HFFc6 (cell line): ENCODE measurements at regions not wholly inside any gene's neighbourhood (a gene's known extent, or its start where the extent isn't known, plus 50 kb on each side); places are given as distances from the start of the nearest gene placed in this dataset.

Source experiments
- DNase-seq: peaks from one replicate; pipeline ENCODE4 v3.0.0-alpha.2; 2018
- H3K27ac Mint-ChIP-seq: 2 replicates; pipeline ENCODE4 v1.8.0; 2020; ENCODE audit warnings: mild to moderate bottlenecking, mixed read lengths
- H3K27me3 Mint-ChIP-seq: 2 replicates; pipeline ENCODE4 v1.8.0; 2021; ENCODE audit warnings: mild to moderate bottlenecking, moderate library complexity, mixed read lengths; ENCODE audit not compliant: insufficient read depth
- H3K36me3 Mint-ChIP-seq: 2 replicates; pipeline ENCODE4 v1.8.0; 2021; ENCODE audit warnings: low read depth, mixed read lengths
- H3K4me1 Mint-ChIP-seq: 2 replicates; pipeline ENCODE4 v1.8.0; 2020; ENCODE audit warnings: low read depth, mixed read lengths
- H3K4me3 Mint-ChIP-seq: 2 replicates; pipeline ENCODE4 v1.8.0; 2020; ENCODE audit warnings: mild to moderate bottlenecking, moderate library complexity, mixed read lengths
- H3K9me3 Mint-ChIP-seq: 2 replicates; pipeline ENCODE4 v1.8.0; 2020; ENCODE audit warnings: mild to moderate bottlenecking, mixed read lengths
- CTCF ChIP-seq: fragments of 200-600 bp; sonication (generic); IDR thresholded peaks from 2 replicates; pipeline ENCODE4 v1.5.0; 2021; ENCODE audit warnings: antibody characterized with exemption, mild to moderate bottlenecking

- H3K4me3 Mint-ChIP-seq: no peak overlapping the region
- H3K27ac Mint-ChIP-seq: no peak overlapping the region
- peaks cover 3% of the 10 kb centered on the region; the same call in 1 of the 2 replicates for H3K27me3 Mint-ChIP-seq
- H3K9me3 Mint-ChIP-seq: peaks cover 5% of the 10 kb centered on the region; the same call in 1 of the 2 replicates
- H3K36me3 Mint-ChIP-seq: no peaks in the 10 kb centered on the region
- H3K4me1 Mint-ChIP-seq: no peaks in the 10 kb centered on the region; the same call in 1 of the 2 replicates
- TF ChIP-seq CTCF: no peak
- DNase-seq: no peak
These were observed 662.0 kb downstream of the SQOR start for GRCh38 chr15:46296797-46297196.

- Mint-ChIP-seq H3K27ac (no peak overlapping the region), H3K27me3 (peaks cover 2% of the 10 kb centered on the region; the same call in 1 of the 2 replicates), H3K4me1 (no peaks in the 10 kb centered on the region; the same call in 1 of the 2 replicates), H3K9me3 (peaks cover 5% of the 10 kb centered on the region; the same call in 1 of the 2 replicates), H3K4me3 (no peak overlapping the region), H3K36me3 (no peaks in the 10 kb centered on the region)
- TF ChIP-seq CTCF: no peak
- DNase-seq: no peak
These were observed 662.9 kb downstream of the SQOR start for GRCh38 chr15:46297766-46298165.

DNA sequence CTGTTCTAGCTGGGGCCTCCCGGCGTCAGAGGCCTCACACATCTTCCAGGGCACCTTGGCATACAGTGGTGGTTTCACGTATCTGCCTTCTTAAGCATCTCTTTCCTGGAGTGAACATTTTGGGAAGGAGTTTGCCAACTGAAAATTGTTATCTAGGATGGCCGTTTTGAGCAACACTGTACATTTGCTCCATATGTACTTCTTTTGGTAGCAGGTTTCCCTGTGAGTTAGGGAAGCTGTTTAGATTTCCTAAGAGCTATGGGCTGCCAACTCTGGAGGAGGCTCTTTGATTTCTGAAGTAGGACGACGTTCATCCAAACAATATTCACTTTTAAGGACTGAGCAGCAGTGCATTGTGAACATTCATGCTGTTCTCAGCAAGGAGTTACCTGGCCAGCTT lies 665.9 kb downstream of the SQOR start:
- peaks cover 2% of the 10 kb centered on the region; the same call in 1 of the 2 replicates for H3K27me3 Mint-ChIP-seq
- no peaks in the 10 kb centered on the region; the same call in 1 of the 2 replicates for H3K9me3 Mint-ChIP-seq
- no peak overlapping the region for H3K27ac Mint-ChIP-seq
- no peaks in the 10 kb centered on the region; the same call in 1 of the 2 replicates for H3K4me1 Mint-ChIP-seq
- no peak overlapping the region for H3K4me3 Mint-ChIP-seq
- no peak for TF ChIP-seq CTCF
- H3K36me3 Mint-ChIP-seq: no peaks in the 10 kb centered on the region
- no peak for DNase-seq

DNA sequence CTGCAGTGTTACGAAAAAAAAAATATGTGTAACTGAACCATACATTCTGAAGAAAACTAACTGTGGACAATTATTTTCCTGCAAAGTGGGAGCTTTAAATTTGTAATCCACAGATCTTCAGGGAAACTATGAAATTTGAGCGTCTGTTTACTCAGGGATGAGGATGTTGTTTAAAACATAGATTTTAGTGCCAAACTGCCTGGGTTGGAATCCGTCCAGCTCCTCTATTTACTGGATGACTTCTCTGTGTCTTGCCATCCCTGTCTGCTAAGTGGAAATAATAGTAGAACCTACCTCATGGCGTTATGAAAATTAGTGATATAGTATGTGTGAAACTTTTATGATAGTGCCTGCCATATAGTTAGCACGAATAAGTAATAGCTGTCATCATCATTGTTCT lies 666.5 kb downstream of the SQOR start:
- no peak overlapping the region for H3K27ac Mint-ChIP-seq
- peaks cover 2% of the 10 kb centered on the region; the same call in 1 of the 2 replicates for H3K27me3 Mint-ChIP-seq
- H3K4me1 Mint-ChIP-seq: no peaks in the 10 kb centered on the region; the same call in 1 of the 2 replicates
- H3K9me3 Mint-ChIP-seq: no peaks in the 10 kb centered on the region
- no peaks in the 10 kb centered on the region for H3K36me3 Mint-ChIP-seq
- no peak for TF ChIP-seq CTCF
- no peak for DNase-seq
- no peak overlapping the region for H3K4me3 Mint-ChIP-seq

DNA sequence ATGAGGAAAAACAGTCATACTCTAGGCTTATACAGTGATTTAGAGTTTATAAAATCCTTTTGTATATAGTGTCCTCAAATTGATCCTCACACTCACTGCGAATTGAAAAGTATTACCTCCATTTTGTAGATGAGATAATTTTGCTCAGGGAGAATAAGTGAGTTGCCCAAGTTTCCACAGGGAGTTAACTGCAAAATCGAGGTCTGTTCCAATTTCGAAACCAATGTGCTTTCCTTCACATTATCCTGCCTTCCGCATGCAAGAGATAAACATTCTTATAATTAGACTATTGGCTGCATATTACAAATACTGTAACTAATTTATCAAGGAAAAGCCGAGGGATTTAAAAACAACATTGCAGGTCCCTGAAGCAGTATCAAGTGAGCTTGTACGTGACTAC lies 667.0 kb downstream of the SQOR start:
- no peak for DNase-seq
- no peak for TF ChIP-seq CTCF
- no peaks in the 10 kb centered on the region for H3K9me3 Mint-ChIP-seq
- no peaks in the 10 kb centered on the region; the same call in 1 of the 2 replicates for H3K4me1 Mint-ChIP-seq
- H3K27me3 Mint-ChIP-seq: peaks cover 2% of the 10 kb centered on the region; the same call in 1 of the 2 replicates
- H3K27ac Mint-ChIP-seq: no peak overlapping the region
- no peak overlapping the region for H3K4me3 Mint-ChIP-seq
- no peaks in the 10 kb centered on the region for H3K36me3 Mint-ChIP-seq
